ENCODE measurements at regions not wholly inside any gene's neighbourhood (a gene's known extent, or its start where the extent isn't known, plus 50 kb on each side); places are given as distances from the start of the nearest gene placed in this dataset.

- WGBS, 2 donors (ENCODE audit: low coverage in 1 of 2), result 46 to 63% methylated on average over 1 to 2 of the region's 2 CpGs
- TF ChIP-seq POLR2A (IDR thresholded peaks at IDR 0.05), result no peak
- no peak for TF ChIP-seq EP300 (IDR thresholded peaks at IDR 0.05)
- TF ChIP-seq CTCF (IDR thresholded peaks at IDR 0.05), result no peak
- no peak for TF ChIP-seq POLR2AphosphoS5 (IDR thresholded peaks at IDR 0.05)
- Histone ChIP-seq H3K4me1 (no peaks in the 10 kb centered on the region), H3K27ac (no peak overlapping the region), H3K9me3 (peaks cover 0 to 8% (median 0%) of the 10 kb centered on the region in 3 donors), H3K36me3 (no peaks in the 10 kb centered on the region), H3K27me3 (peaks cover 43% of the 10 kb centered on the region), H3K4me3 (no peak overlapping the region)
- no peak for ATAC-seq
Observed at GRCh38 chr1:4263699-4264098, 363.6 kb upstream of the C1orf174 start.

- Histone ChIP-seq H3K4me3 (no peak overlapping the region), H3K27ac (no peak overlapping the region), H3K36me3 (no peaks in the 10 kb centered on the region), H3K9me3 (no peaks in the 10 kb centered on the region), H3K4me1 (no peaks in the 10 kb centered on the region), H3K27me3 (peaks cover 60% of the 10 kb centered on the region)
- WGBS, 2 donors (ENCODE audit: low coverage in 1 of 2), result no CpG with 5 or more reads among the region's 1 CpG
- no peak for ATAC-seq
- TF ChIP-seq CTCF (IDR thresholded peaks at IDR 0.05), result no peak
- TF ChIP-seq EP300 (IDR thresholded peaks at IDR 0.05), result no peak
- TF ChIP-seq POLR2AphosphoS5 (IDR thresholded peaks at IDR 0.05), result no peak
- TF ChIP-seq POLR2A (IDR thresholded peaks at IDR 0.05), result no peak
Observed at GRCh38 chr1:4265836-4266235, 365.8 kb upstream of the C1orf174 start.

- H3K27me3 ChIP-seq, result peaks cover 58% of the 10 kb centered on the region
- 10 to 40% methylated on average over 2 to 5 of the region's 12 CpGs for WGBS, 2 donors (ENCODE audit: low coverage in 1 of 2)
- H3K4me1 ChIP-seq, result no peaks in the 10 kb centered on the region
- H3K4me3 ChIP-seq, result no peak overlapping the region
- TF ChIP-seq EP300 (IDR thresholded peaks at IDR 0.05), result no peak
- no peak for TF ChIP-seq POLR2AphosphoS5 (IDR thresholded peaks at IDR 0.05)
- no peak for TF ChIP-seq CTCF (IDR thresholded peaks at IDR 0.05)
- no peak for TF ChIP-seq POLR2A (IDR thresholded peaks at IDR 0.05)
- no peak for ATAC-seq
- H3K9me3 ChIP-seq, result no peaks in the 10 kb centered on the region
- no peak overlapping the region for H3K27ac ChIP-seq
- H3K36me3 ChIP-seq, result no peaks in the 10 kb centered on the region
Observed at GRCh38 chr1:4267381-4268261, 367.5 kb upstream of the C1orf174 start.

- H3K27me3 ChIP-seq, result peaks cover 55% of the 10 kb centered on the region
- TF ChIP-seq EP300 (IDR thresholded peaks at IDR 0.05), result no peak
- no peak for TF ChIP-seq CTCF (IDR thresholded peaks at IDR 0.05)
- no peak for TF ChIP-seq POLR2AphosphoS5 (IDR thresholded peaks at IDR 0.05)
- no peak for TF ChIP-seq POLR2A (IDR thresholded peaks at IDR 0.05)
- H3K27ac ChIP-seq, result no peak overlapping the region
- H3K4me1 ChIP-seq, result no peaks in the 10 kb centered on the region
- H3K9me3 ChIP-seq, result no peaks in the 10 kb centered on the region
- ATAC-seq, result no peak
- WGBS, 2 donors (ENCODE audit: low coverage in 1 of 2), result 69 to 100% methylated on average over 1 to 8 of the region's 15 CpGs
- H3K4me3 ChIP-seq, result no peak overlapping the region
- H3K36me3 ChIP-seq, result no peaks in the 10 kb centered on the region
Observed at GRCh38 chr1:4268262-4268888, 368.3 kb upstream of the C1orf174 start.
